HG03196 (cell line): ENCODE measurements at regions not wholly inside any gene's neighbourhood (a gene's known extent, or its start where the extent isn't known, plus 50 kb on each side); places are given as distances from the start of the nearest gene placed in this dataset.

Experiments used
- ATAC-seq: cut with Tn5 transposase; IDR thresholded peaks from one replicate; pipeline ENCODE4 v1.9.1; 2021; ENCODE audit not compliant: unreplicated experiment

GRCh38 chr2:59308108-59308507, 1067.0 kb upstream of the FANCL start:
- ATAC-seq = no peak

- no peak for ATAC-seq
These were observed 1066.1 kb upstream of the FANCL start for GRCh38 chr2:59307196-59307595.

GRCh38 chr2:59303272-59303671, 1062.1 kb upstream of the FANCL start:
- no peak for ATAC-seq

GRCh38 chr2:59302683-59303082, 1061.6 kb upstream of the FANCL start:
- no peak for ATAC-seq

GRCh38 chr2:59301466-59302402, 1060.6 kb upstream of the FANCL start:
- ATAC-seq = no peak

- ATAC-seq = no peak
These were observed 1056.7 kb upstream of the FANCL start for GRCh38 chr2:59297816-59298215.

GRCh38 chr2:59296279-59296678, 1055.2 kb upstream of the FANCL start:
- no peak for ATAC-seq

- no peak for ATAC-seq
These were observed 1054.5 kb upstream of the FANCL start for GRCh38 chr2:59295524-59296162.

- ATAC-seq = no peak
These were observed 1047.6 kb upstream of the FANCL start for GRCh38 chr2:59288771-59289170.

GRCh38 chr2:59282374-59283057, 1041.4 kb upstream of the FANCL start:
- no peak for ATAC-seq

- ATAC-seq = no peak
These were observed 1036.5 kb upstream of the FANCL start for GRCh38 chr2:59277671-59278070.

GRCh38 chr2:59276917-59277316, 1035.8 kb upstream of the FANCL start:
- no peak for ATAC-seq

- no peak for ATAC-seq
These were observed 1034.9 kb upstream of the FANCL start for GRCh38 chr2:59276033-59276432.

GRCh38 chr2:59266453-59266852, 1025.3 kb upstream of the FANCL start:
- ATAC-seq = no peak

GRCh38 chr2:59259913-59260312, 1018.8 kb upstream of the FANCL start:
- ATAC-seq = no peak

- ATAC-seq = no peak
These were observed 1015.2 kb upstream of the FANCL start for GRCh38 chr2:59256290-59256689.

GRCh38 chr2:59254279-59254678, 1013.2 kb upstream of the FANCL start:
- ATAC-seq = no peak

GRCh38 chr2:59250307-59250677, 1009.2 kb upstream of the FANCL start:
- no peak for ATAC-seq

- no peak for ATAC-seq
These were observed 1008.5 kb upstream of the FANCL start for GRCh38 chr2:59249441-59250306.

GRCh38 chr2:59239146-59239545, 998.0 kb upstream of the FANCL start:
- no peak for ATAC-seq

- ATAC-seq = no peak
These were observed 996.2 kb upstream of the FANCL start for GRCh38 chr2:59237311-59237710.
